HEK293 (cell line): ENCODE measurements at regions not wholly inside any gene's neighbourhood (a gene's known extent, or its start where the extent isn't known, plus 50 kb on each side); places are given as distances from the start of the nearest gene placed in this dataset.

ENCODE experiments used
- CTCF ChIA-PET: fragments of 350-600 bp; formaldehyde crosslinking; extraction: SDS; loops from one replicate; lab custom pipeline; 2021; ENCODE audit warnings: antibody characterized with exemption; lab: Yijun Ruan, JAX
- POLR2A ChIA-PET: fragments of 300-600 bp; formaldehyde crosslinking; extraction: SDS; loops from one replicate; lab custom pipeline; 2020; ENCODE audit warnings: antibody characterized with exemption, inconsistent platforms; lab: Yijun Ruan, JAX
- H3K27ac ChIP-seq: fragments of 200-500 bp; sonication (Bioruptor generic); 2 replicates; pipeline ENCODE4 v1.5.1; 2014; ENCODE audit warnings: low read depth, low read length, control low read depth, inconsistent platforms; ENCODE audit errors: extremely low read depth
- H3K36me3 ChIP-seq, 2 experiments: fragments of 200-500 bp in 1 of 2; sonication (Bioruptor generic) in 1 of 2; 1 replicate in 1 of 2; 2 replicates in 1 of 2; pipeline ENCODE4 v1.5.1; 2014 to 2017; ENCODE audit warnings: inconsistent platforms in 2 of 2, low read length in 2 of 2; ENCODE audit not compliant: control insufficient read depth in 2 of 2, insufficient read depth in 1 of 2
- H3K4me1 ChIP-seq: fragments of 200-500 bp; sonication (Bioruptor generic); 2 replicates; pipeline ENCODE4 v1.5.1; 2014; ENCODE audit warnings: mild to moderate bottlenecking, low read length, inconsistent platforms; ENCODE audit not compliant: control insufficient read depth, insufficient read depth
- H3K4me3 ChIP-seq: 2 replicates; pipeline ENCODE4 v1.5.1; 2011; ENCODE audit warnings: low read depth, mild to moderate bottlenecking, control low read depth, low read length, moderate library complexity
- H3K9me3 ChIP-seq: fragments of 200-500 bp; sonication (Bioruptor generic); 2 replicates; pipeline ENCODE4 v1.5.1; 2014; ENCODE audit warnings: low read depth, low read length, inconsistent platforms; ENCODE audit not compliant: control insufficient read depth, insufficient read depth
- GLI4 ChIP-seq: fragments of 450-650 bp; formaldehyde crosslinking; IDR thresholded peaks from 2 replicates; pipeline ENCODE4 v1.5.1; 2016; ENCODE audit warnings: missing biosample characterization, missing genetic modification characterization
- GLIS2 ChIP-seq: fragments of 450-650 bp; formaldehyde crosslinking; IDR thresholded peaks from 2 replicates; pipeline ENCODE4 v1.5.1; 2016; ENCODE audit warnings: missing biosample characterization, missing genetic modification characterization
- HOXA7 ChIP-seq: sonication (generic); formaldehyde crosslinking; IDR thresholded peaks from 2 replicates; pipeline ENCODE4 v1.8.1; 2022; ENCODE audit warnings: missing genetic modification reagents, borderline replicate concordance
- KLF8 ChIP-seq: fragments of 450-650 bp; formaldehyde crosslinking; IDR thresholded peaks from 2 replicates; pipeline ENCODE4 v1.5.1; 2016; ENCODE audit warnings: missing biosample characterization, missing genetic modification characterization
- MEIS1 ChIP-seq: sonication (generic); formaldehyde crosslinking; IDR thresholded peaks from 2 replicates; pipeline ENCODE4 v1.8.1; 2022; ENCODE audit warnings: missing genetic modification reagents, mild to moderate bottlenecking, borderline replicate concordance
- RBAK ChIP-seq: fragments of 450-650 bp; formaldehyde crosslinking; IDR thresholded peaks from 2 replicates; pipeline ENCODE4 v1.5.1; 2016; ENCODE audit warnings: missing biosample characterization, missing genetic modification characterization
- SP2 ChIP-seq: fragments of 450-650 bp; formaldehyde crosslinking; IDR thresholded peaks from 2 replicates; pipeline ENCODE4 v1.5.1; 2016; ENCODE audit warnings: missing biosample characterization, missing genetic modification characterization
- SP3 ChIP-seq: fragments of 450-650 bp; formaldehyde crosslinking; IDR thresholded peaks from 2 replicates; pipeline ENCODE4 v1.5.1; 2016; ENCODE audit warnings: missing biosample characterization, missing genetic modification characterization
- TRIM28 ChIP-seq: IDR thresholded peaks from 2 replicates; pipeline ENCODE4 v1.6.1; 2011; ENCODE audit warnings: low read length, control low read depth, borderline replicate concordance
- ZNF155 ChIP-seq: fragments of 450-650 bp; formaldehyde crosslinking; IDR thresholded peaks from 2 replicates; pipeline ENCODE4 v1.5.1; 2016; ENCODE audit warnings: missing biosample characterization, missing genetic modification characterization
- ZNF302 ChIP-seq: fragments of 450-650 bp; formaldehyde crosslinking; IDR thresholded peaks from 2 replicates; pipeline ENCODE4 v1.5.1; 2016; ENCODE audit warnings: missing biosample characterization, missing genetic modification characterization, low read depth
- ZNF366 ChIP-seq: fragments of 450-650 bp; formaldehyde crosslinking; conservative IDR thresholded peaks from 2 replicates; pipeline ENCODE4 v1.5.1; 2016; ENCODE audit warnings: missing biosample characterization, missing genetic modification characterization
- ZNF426 ChIP-seq: fragments of 450-650 bp; formaldehyde crosslinking; IDR thresholded peaks from 2 replicates; pipeline ENCODE4 v1.5.1; 2017; ENCODE audit warnings: missing biosample characterization, missing genetic modification characterization, mild to moderate bottlenecking, inconsistent platforms, moderate library complexity
- ZNF433 ChIP-seq: fragments of 450-650 bp; formaldehyde crosslinking; IDR thresholded peaks from 2 replicates; pipeline ENCODE4 v1.5.1; 2016; ENCODE audit warnings: missing biosample characterization, missing genetic modification characterization, low read depth
- ZNF48 ChIP-seq: fragments of 450-650 bp; formaldehyde crosslinking; IDR thresholded peaks from 2 replicates; pipeline ENCODE4 v1.5.1; 2016; ENCODE audit warnings: missing biosample characterization, missing genetic modification characterization
- ZNF585B ChIP-seq: fragments of 450-650 bp; formaldehyde crosslinking; IDR thresholded peaks from 2 replicates; pipeline ENCODE4 v1.5.1; 2016; ENCODE audit warnings: missing biosample characterization, missing genetic modification characterization
- ZNF600 ChIP-seq: fragments of 450-650 bp; formaldehyde crosslinking; IDR thresholded peaks from 2 replicates; pipeline ENCODE4 v1.5.1; 2016; ENCODE audit warnings: missing biosample characterization, missing genetic modification characterization
- ZNF626 ChIP-seq: fragments of 450-650 bp; sonication (Bioruptor Pico); formaldehyde crosslinking; IDR thresholded peaks from 2 replicates; pipeline ENCODE4 v1.5.1; 2018; ENCODE audit warnings: missing biosample characterization, missing genetic modification characterization, inconsistent platforms
- ZNF792 ChIP-seq: fragments of 450-650 bp; formaldehyde crosslinking; IDR thresholded peaks from 2 replicates; pipeline ENCODE4 v1.5.1; 2016; ENCODE audit warnings: missing biosample characterization, missing genetic modification characterization
- ZNF830 ChIP-seq: fragments of 450-650 bp; IDR thresholded peaks from 2 replicates; pipeline ENCODE4 v1.5.0; 2018; ENCODE audit warnings: missing biosample characterization, missing genetic modification characterization, low read depth, mild to moderate bottlenecking, moderate library complexity
- TF ChIP-seq, protein P1 (sequence below): fragments of 450-650 bp; formaldehyde crosslinking; IDR thresholded peaks from 2 replicates; pipeline ENCODE4 v1.5.1; 2016; ENCODE audit warnings: missing biosample characterization, missing genetic modification characterization
- TF ChIP-seq, protein P2 (sequence below): fragments of 450-650 bp; formaldehyde crosslinking; IDR thresholded peaks from 2 replicates; pipeline ENCODE4 v1.5.1; 2016; ENCODE audit warnings: missing biosample characterization, missing genetic modification characterization
- TF ChIP-seq, protein P3 (sequence below): fragments of 450-650 bp; formaldehyde crosslinking; IDR thresholded peaks from 2 replicates; pipeline ENCODE4 v1.5.1; 2016; ENCODE audit warnings: missing biosample characterization, missing genetic modification characterization
- TF ChIP-seq, protein P4 (sequence below): fragments of 450-650 bp; formaldehyde crosslinking; IDR thresholded peaks from 2 replicates; pipeline ENCODE4 v1.5.1; 2016; ENCODE audit warnings: missing biosample characterization, missing genetic modification characterization
- TF ChIP-seq, protein P5 (sequence below): fragments of 450-650 bp; formaldehyde crosslinking; IDR thresholded peaks from 2 replicates; pipeline ENCODE4 v1.5.1; 2017; ENCODE audit warnings: missing biosample characterization, missing genetic modification characterization

DNA sequence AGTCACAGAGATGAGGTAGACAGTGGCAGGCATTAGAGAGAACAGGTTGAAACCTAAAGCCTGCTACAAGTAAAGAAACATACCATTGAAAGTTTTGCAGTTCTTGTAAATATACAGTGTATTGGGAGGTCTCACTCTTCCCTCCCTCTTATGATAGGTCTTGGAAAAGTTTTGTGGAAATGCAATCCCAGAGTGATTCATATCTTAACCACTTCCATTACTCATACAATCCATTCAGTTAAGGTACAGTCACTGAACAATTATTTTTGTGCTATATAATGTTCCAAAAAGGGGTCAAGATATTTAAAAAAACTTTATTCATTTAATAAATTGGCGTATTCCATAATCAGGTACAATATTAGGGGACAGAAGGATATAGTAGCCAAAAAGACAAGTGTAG, 737.7 kb upstream of the ALCAM start (continued):
- no peak for TF ChIP-seq GLIS2

DNA sequence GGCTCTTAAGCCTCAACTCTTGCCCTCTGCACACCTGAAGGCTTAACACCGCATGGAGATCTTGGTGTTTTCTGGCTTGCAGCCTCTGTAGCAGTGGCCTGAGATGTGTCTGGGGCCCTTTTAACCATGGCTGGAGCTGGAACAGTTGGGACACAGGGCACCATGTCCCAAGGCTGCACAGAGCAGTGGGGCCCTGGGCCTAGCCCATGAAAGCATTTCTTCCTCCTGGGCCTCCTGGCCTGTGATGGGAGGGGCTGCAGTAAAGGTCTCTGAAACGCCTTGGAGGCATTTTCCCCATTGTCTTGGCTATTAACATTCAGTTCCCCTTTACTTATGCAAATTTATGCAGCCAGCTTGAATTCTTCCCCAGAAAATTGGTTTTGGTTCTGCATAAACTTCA, 735.5 kb upstream of the ALCAM start:
- Histone ChIP-seq H3K4me1 (no peaks in the 10 kb centered on the region), H3K36me3 (no peaks in the 10 kb centered on the region), H3K4me3 (no peak overlapping the region), H3K9me3 (no peaks in the 10 kb centered on the region), H3K27ac (no peak overlapping the region)
- ChIA-PET POLR2A (no interaction called here), CTCF (no interaction called here)
- TF ChIP-seq SP2 (tag by site-specific recombination) (no peak), TRIM28 (peak; percentile 79; the same call in 1 of the 2 replicates), ZNF585B (tag by site-specific recombination) (peak; percentile 75)

DNA sequence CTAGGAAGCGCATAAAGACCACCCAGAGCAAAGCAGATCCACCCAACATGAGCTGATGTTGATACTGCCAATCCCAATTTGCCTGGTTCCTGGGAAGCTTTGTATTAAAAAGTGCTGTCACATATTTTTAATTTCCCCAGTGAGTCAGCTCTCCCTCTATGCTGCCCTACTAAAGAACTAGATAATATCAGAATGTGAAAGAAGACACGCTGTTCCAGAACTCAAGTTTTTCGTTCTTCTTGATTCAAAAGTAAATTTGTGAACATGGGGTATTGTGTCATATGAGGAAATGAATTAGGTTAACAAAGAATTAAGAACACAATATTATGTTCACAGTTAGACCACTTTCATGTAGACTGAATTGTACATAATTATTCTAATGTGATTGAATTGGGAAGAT, 734.2 kb upstream of the ALCAM start:
- no peaks in the 10 kb centered on the region for H3K9me3 ChIP-seq
- POLR2A ChIA-PET, result no interaction called here
- no peak overlapping the region for H3K4me3 ChIP-seq
- CTCF ChIA-PET, result no interaction called here
- H3K4me1 ChIP-seq, result no peaks in the 10 kb centered on the region
- no peaks in the 10 kb centered on the region for H3K36me3 ChIP-seq
- no peak overlapping the region for H3K27ac ChIP-seq
- TF ChIP-seq ZNF433 (tag by site-specific recombination) (no peak), ZNF155 (tag by site-specific recombination) (no peak), SP2 (tag by site-specific recombination) (no peak), ZNF600 (no peak), ZNF792 (tag by site-specific recombination) (no peak), SP3 (tag by site-specific recombination) (no peak), ZNF48 (no peak), ZNF366 (no peak)
- TF ChIP-seq, protein P1, sequence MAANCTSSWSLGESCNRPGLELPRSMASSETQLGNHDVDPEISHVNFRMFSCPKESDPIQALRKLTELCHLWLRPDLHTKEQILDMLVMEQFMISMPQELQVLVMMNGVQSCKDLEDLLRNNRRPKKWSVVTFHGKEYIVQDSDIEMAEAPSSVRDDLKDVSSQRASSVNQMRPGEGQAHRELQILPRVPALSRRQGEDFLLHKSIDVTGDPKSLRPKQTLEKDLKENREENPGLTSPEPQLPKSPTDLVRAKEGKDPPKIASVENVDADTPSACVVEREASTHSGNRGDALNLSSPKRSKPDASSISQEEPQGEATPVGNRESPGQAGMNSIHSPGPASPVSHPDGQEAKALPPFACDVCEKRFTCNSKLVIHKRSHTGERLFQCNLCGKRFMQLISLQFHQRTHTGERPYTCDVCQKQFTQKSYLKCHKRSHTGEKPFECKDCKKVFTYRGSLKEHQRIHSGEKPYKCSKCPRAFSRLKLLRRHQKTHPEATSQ (tag by site-specific recombination), result no peak
- TF ChIP-seq, protein P2, sequence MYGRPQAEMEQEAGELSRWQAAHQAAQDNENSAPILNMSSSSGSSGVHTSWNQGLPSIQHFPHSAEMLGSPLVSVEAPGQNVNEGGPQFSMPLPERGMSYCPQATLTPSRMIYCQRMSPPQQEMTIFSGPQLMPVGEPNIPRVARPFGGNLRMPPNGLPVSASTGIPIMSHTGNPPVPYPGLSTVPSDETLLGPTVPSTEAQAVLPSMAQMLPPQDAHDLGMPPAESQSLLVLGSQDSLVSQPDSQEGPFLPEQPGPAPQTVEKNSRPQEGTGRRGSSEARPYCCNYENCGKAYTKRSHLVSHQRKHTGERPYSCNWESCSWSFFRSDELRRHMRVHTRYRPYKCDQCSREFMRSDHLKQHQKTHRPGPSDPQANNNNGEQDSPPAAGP (tag by site-specific recombination), result no peak
- TF ChIP-seq, all 188 proteins: peak for 0

DNA sequence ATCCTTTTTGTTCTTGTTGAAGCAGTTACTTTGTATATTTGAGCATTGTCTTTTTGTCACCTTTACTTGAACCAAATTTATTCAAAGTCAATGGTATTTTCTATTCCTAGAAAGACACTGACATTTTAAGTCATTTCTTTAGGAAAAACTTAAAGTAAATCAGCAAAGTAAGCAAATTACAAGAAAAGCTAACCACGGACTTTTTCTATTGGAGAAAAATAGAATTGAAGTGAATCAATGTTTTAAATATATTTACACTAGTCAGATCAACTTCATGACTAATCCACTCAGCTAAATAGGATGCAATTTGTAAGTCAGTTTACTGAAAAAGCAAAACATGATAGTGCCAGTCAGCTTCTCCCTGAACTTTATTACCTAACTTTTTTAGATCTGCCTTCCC, 733.8 kb upstream of the ALCAM start:
- no peaks in the 10 kb centered on the region for H3K4me1 ChIP-seq
- ChIA-PET POLR2A (no interaction called here), CTCF (no interaction called here)
- no peaks in the 10 kb centered on the region for H3K9me3 ChIP-seq
- H3K27ac ChIP-seq, result no peak overlapping the region
- H3K36me3 ChIP-seq, result no peaks in the 10 kb centered on the region
- no peak overlapping the region for H3K4me3 ChIP-seq
- TF ChIP-seq ZNF302 (tag by site-specific recombination) (no peak), GLIS2 (no peak), HOXA7 (CRISPR knock-in tag) (no peak), ZNF830 (tag by site-specific recombination) (no peak), ZNF626 (tag by site-specific recombination) (no peak), KLF8 (tag by site-specific recombination) (no peak), RBAK (no peak), ZNF426 (no peak), GLI4 (no peak), SP3 (tag by site-specific recombination) (no peak), MEIS1 (CRISPR knock-in tag) (no peak)
- TF ChIP-seq, protein P3, sequence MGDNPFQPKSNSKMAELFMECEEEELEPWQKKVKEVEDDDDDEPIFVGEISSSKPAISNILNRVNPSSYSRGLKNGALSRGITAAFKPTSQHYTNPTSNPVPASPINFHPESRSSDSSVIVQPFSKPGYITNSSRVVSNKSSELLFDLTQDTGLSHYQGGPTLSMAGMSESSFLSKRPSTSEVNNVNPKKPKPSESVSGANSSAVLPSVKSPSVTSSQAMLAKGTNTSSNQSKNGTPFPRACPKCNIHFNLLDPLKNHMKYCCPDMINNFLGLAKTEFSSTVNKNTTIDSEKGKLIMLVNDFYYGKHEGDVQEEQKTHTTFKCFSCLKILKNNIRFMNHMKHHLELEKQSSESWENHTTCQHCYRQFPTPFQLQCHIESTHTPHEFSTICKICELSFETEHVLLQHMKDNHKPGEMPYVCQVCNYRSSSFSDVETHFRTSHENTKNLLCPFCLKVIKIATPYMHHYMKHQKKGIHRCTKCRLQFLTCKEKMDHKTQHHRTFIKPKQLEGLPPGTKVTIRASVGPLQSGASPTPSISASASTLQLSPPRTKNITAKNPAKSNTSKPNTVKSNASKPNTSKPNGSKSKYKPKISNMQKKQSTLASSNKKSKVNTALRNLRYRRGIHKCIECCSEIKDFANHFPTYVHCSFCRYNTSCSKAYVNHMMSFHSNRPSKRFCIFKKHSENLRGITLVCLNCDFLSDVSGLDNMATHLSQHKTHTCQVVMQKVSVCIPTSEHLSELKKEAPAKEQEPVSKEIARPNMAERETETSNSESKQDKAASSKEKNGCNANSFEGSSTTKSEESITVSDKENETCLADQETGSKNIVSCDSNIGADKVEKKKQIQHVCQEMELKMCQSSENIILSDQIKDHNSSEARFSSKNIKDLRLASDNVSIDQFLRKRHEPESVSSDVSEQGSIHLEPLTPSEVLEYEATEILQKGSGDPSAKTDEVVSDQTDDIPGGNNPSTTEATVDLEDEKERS (tag by site-specific recombination), result no peak
- TF ChIP-seq, protein P4, sequence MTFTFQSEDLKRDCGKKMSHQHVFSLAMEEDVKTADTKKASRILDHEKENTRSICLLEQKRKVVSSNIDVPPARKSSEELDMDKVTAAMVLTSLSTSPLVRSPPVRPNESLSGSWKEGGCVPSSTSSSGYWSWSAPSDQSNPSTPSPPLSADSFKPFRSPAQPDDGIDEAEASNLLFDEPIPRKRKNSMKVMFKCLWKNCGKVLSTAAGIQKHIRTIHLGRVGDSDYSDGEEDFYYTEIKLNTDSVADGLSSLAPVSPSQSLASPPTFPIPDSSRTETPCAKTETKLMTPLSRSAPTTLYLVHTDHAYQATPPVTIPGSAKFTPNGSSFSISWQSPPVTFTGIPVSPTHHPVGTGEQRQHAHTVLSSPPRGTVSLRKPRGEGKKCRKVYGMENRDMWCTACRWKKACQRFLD (tag by site-specific recombination), result no peak
- TF ChIP-seq, protein P5, sequence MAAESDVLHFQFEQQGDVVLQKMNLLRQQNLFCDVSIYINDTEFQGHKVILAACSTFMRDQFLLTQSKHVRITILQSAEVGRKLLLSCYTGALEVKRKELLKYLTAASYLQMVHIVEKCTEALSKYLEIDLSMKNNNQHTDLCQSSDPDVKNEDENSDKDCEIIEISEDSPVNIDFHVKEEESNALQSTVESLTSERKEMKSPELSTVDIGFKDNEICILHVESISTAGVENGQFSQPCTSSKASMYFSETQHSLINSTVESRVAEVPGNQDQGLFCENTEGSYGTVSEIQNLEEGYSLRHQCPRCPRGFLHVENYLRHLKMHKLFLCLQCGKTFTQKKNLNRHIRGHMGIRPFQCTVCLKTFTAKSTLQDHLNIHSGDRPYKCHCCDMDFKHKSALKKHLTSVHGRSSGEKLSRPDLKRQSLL, result no peak
